Caco-2 (cell line): ENCODE measurements at regions not wholly inside any gene's neighbourhood (a gene's known extent, or its start where the extent isn't known, plus 50 kb on each side); places are given as distances from the start of the nearest gene placed in this dataset.

ENCODE experiments used
- BruUV-seq: library from RNA; stranded (reverse); fragments of 400-500 nt; replicated peaks from 2 replicates; lab custom pipeline; 2021; lab: Mats Ljungman, UMichigan
- CTCF ChIA-PET: fragments of 300-600 bp; sonication (Branson Sonifier 250); formaldehyde crosslinking; loops from one replicate; lab custom pipeline; 2022; ENCODE audit warnings: antibody characterized with exemption; lab: Charles Lee
- POLR2A ChIA-PET: fragments of 300-600 bp; sonication (Branson Sonifier 250); formaldehyde crosslinking; loops from one replicate; lab custom pipeline; 2022; ENCODE audit warnings: antibody characterized with exemption; lab: Charles Lee
- DNase-seq, 2 experiments: peaks; one replicate each; pipeline versions ENCODE4 v3.0.0 to v3.0.0-alpha.2; 2020 to 2022
- H3K27me3 ChIP-seq: replicated peaks from 2 replicates; pipeline ENCODE4 v1.6.0; 2011; ENCODE audit warnings: low read length; ENCODE audit not compliant: control insufficient read depth, insufficient read depth
- H3K36me3 ChIP-seq: 2 replicates; pipeline ENCODE4 v1.5.1; 2011; ENCODE audit warnings: low read length; ENCODE audit not compliant: control insufficient read depth, insufficient read depth
- H3K4me1 ChIP-seq: fragments of 250-450 bp; sonication (Bioruptor Pico); 2 replicates; pipeline ENCODE4 v1.5.1; 2020; ENCODE audit warnings: mild to moderate bottlenecking
- H3K4me3 ChIP-seq: 2 replicates; pipeline ENCODE4 v1.5.1; 2011; ENCODE audit warnings: low read depth, mild to moderate bottlenecking, control low read depth, low read length
- H3K9me3 ChIP-seq: fragments of 250-450 bp; sonication (Bioruptor Pico); 2 replicates; pipeline ENCODE4 v1.5.1; 2020; ENCODE audit warnings: mild to moderate bottlenecking, moderate library complexity
- H3K27ac Mint-ChIP-seq: one replicate; pipeline ENCODE4 v1.8.0; 2022; ENCODE audit warnings: mixed read lengths; ENCODE audit not compliant: unreplicated experiment
- H3K27me3 Mint-ChIP-seq: one replicate; pipeline ENCODE4 v1.8.0; 2022; ENCODE audit warnings: mixed read lengths; ENCODE audit not compliant: insufficient read depth, unreplicated experiment
- H3K36me3 Mint-ChIP-seq: one replicate; pipeline ENCODE4 v1.8.0; 2022; ENCODE audit warnings: mild to moderate bottlenecking, mixed read lengths; ENCODE audit not compliant: insufficient read depth, unreplicated experiment
- H3K4me1 Mint-ChIP-seq: one replicate; pipeline ENCODE4 v1.8.0; 2022; ENCODE audit warnings: low read depth, mixed read lengths; ENCODE audit not compliant: unreplicated experiment
- H3K4me3 Mint-ChIP-seq: one replicate; pipeline ENCODE4 v1.8.0; 2022; ENCODE audit warnings: mild to moderate bottlenecking, moderate library complexity, mixed read lengths; ENCODE audit not compliant: unreplicated experiment
- H3K9me3 Mint-ChIP-seq: one replicate; pipeline ENCODE4 v1.8.0; 2022; ENCODE audit warnings: mixed read lengths; ENCODE audit not compliant: unreplicated experiment
- intact Hi-C: fragments of 100-400 bp; cut with micrococcal nuclease; formaldehyde crosslinking; loops from one replicate; pipeline ENCODE4 v1.10.0; 2022; ENCODE audit not compliant: unreplicated experiment
- TF ChIP-seq, protein P1 (sequence below), 2 experiments: fragments of 200-600 bp in 1 of 2; IDR thresholded peaks; 1 replicate in 1 of 2; 2 replicates in 1 of 2; pipeline versions ENCODE4 v1.5.1 to v1.8.0; 2011 to 2022; ENCODE audit warnings: antibody characterized with exemption in 1 of 2, control low read depth in 1 of 2, inconsistent platforms in 1 of 2, low read depth in 1 of 2, low read length in 1 of 2, mild to moderate bottlenecking in 1 of 2, moderate library complexity in 1 of 2; ENCODE audit not compliant: insufficient read depth in 1 of 2, severe bottlenecking in 1 of 2, unreplicated experiment in 1 of 2

DNA sequence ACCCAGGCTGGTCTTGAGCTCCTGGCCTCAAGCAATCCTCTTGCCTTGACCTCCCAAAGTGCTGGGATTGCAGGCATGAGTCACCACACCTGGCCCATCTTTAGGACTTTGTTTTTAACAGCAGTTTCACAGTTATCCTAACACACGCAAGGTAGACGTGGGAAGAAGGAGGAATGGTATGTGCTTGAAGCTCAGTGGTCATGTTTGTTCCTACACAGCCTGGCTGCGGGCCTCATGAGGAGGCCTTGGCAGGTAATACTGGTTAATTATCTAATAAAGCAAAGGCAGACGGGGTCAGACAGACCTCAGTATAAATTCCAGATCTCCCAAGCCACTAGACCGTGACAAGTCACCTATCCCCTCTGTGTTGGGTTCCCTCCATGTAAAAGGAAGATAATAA, 271.8 kb downstream of the PCNX1 start:
- H3K9me3 ChIP-seq, result no peaks in the 10 kb centered on the region
- intact Hi-C loops, result no loop called here
- H3K36me3 ChIP-seq, result no peaks in the 10 kb centered on the region
- no peak overlapping the region for H3K4me3 ChIP-seq
- TF ChIP-seq, protein P1, sequence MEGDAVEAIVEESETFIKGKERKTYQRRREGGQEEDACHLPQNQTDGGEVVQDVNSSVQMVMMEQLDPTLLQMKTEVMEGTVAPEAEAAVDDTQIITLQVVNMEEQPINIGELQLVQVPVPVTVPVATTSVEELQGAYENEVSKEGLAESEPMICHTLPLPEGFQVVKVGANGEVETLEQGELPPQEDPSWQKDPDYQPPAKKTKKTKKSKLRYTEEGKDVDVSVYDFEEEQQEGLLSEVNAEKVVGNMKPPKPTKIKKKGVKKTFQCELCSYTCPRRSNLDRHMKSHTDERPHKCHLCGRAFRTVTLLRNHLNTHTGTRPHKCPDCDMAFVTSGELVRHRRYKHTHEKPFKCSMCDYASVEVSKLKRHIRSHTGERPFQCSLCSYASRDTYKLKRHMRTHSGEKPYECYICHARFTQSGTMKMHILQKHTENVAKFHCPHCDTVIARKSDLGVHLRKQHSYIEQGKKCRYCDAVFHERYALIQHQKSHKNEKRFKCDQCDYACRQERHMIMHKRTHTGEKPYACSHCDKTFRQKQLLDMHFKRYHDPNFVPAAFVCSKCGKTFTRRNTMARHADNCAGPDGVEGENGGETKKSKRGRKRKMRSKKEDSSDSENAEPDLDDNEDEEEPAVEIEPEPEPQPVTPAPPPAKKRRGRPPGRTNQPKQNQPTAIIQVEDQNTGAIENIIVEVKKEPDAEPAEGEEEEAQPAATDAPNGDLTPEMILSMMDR (IDR thresholded peaks at IDR 0.05; ENCODE audit: insufficient read depth in 1 of 2, low read depth in 1 of 2, low read length in 1 of 2, severe bottlenecking in 1 of 2, unreplicated experiment in 1 of 2), result no peak
- peaks cover 7% of the 10 kb centered on the region for H3K4me1 Mint-ChIP-seq
- CTCF ChIA-PET, result no interaction called here
- H3K27ac Mint-ChIP-seq, result no peak overlapping the region
- no peaks in the 10 kb centered on the region for H3K4me1 ChIP-seq
- H3K27me3 Mint-ChIP-seq, result no peaks in the 10 kb centered on the region
- DNase-seq, result no peak
- no TSS peak for BruUV-seq
- H3K36me3 Mint-ChIP-seq, result no peaks in the 10 kb centered on the region
- no peaks in the 10 kb centered on the region for H3K9me3 Mint-ChIP-seq
- POLR2A ChIA-PET, result no interaction called here
- H3K4me3 Mint-ChIP-seq, result no peak overlapping the region
- no peaks in the 10 kb centered on the region for H3K27me3 ChIP-seq

DNA sequence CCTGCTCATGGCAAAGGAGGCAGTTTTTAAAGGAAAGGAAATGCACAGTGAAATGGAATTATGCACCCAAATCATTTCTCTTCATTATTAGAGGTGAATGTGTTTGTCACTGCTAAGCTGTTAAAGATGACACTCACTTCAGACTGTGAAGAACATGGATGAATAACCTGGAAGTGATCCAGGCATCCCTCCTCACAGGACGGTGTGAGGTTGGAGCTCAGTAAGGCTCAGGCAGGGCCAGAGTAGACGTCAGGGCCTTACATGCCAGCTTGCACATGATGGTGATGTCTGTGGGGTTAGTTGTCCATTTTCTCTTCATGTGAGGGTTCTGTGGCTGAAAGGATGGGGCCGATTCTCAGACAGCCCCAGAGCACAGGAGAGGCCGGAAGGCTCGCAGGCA, 273.1 kb downstream of the PCNX1 start:
- CTCF ChIA-PET, result no interaction called here
- intact Hi-C loops, result no loop called here
- Histone ChIP-seq H3K36me3 (no peaks in the 10 kb centered on the region), H3K4me3 (no peak overlapping the region), H3K9me3 (no peaks in the 10 kb centered on the region), H3K4me1 (no peaks in the 10 kb centered on the region), H3K27me3 (no peaks in the 10 kb centered on the region)
- Mint-ChIP-seq H3K9me3 (no peaks in the 10 kb centered on the region), H3K4me3 (no peak overlapping the region), H3K27ac (no peak overlapping the region), H3K4me1 (peaks cover 3% of the 10 kb centered on the region), H3K36me3 (no peaks in the 10 kb centered on the region), H3K27me3 (no peaks in the 10 kb centered on the region)
- DNase-seq, result no peak
- TF ChIP-seq, protein P1 (IDR thresholded peaks at IDR 0.05; ENCODE audit: insufficient read depth in 1 of 2, low read depth in 1 of 2, low read length in 1 of 2, severe bottlenecking in 1 of 2, unreplicated experiment in 1 of 2), result no peak
- no TSS peak for BruUV-seq
- POLR2A ChIA-PET, result no interaction called here

DNA sequence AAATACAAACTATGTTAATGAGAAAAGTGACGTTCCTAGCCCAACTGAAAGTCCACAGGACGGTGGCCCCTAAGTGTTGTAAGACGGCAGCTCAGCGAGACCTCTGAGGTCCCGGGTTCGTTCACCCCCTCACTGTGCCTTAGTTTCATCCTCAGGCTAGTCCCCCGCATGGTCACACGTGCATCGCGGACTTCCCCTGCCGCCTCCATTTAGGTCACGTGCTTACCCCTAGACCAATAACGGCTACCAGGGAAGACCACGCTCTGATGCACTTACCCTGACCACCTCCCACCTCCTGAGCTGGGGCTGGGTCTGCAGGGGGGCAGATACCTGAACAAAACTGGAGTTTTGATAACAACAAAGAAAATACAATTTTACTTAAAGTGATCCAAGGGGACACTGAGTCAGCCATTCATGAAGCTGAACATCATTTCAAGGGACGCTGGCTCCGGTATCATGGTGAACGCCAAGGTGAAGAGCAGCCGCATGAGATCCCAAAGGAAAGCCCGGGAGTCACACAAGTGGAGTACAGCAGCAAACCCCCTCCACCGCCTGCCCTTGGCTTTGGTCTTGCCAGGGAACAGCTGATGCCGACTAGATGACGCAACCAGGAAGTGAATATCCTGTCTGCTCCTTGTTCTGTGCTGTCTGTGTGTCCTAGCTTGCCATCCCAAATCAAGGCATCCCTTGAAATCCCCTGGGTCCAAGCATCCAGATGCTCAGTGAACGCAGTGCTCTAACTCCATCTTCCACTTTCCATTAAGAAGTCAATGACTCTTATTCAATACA, 274.1 kb downstream of the PCNX1 start:
- ChIA-PET CTCF (no interaction called here), POLR2A (no interaction called here)
- H3K27ac Mint-ChIP-seq, result no peak overlapping the region
- peaks cover 4% of the 10 kb centered on the region for H3K4me1 Mint-ChIP-seq
- intact Hi-C loops, result no loop called here
- H3K4me3 Mint-ChIP-seq, result no peak overlapping the region
- H3K9me3 Mint-ChIP-seq, result peaks cover 4% of the 10 kb centered on the region
- H3K36me3 Mint-ChIP-seq, result no peaks in the 10 kb centered on the region
- TF ChIP-seq, protein P1 (IDR thresholded peaks at IDR 0.05; ENCODE audit: insufficient read depth in 1 of 2, low read depth in 1 of 2, low read length in 1 of 2, severe bottlenecking in 1 of 2, unreplicated experiment in 1 of 2), result no peak
- H3K27me3 Mint-ChIP-seq, result no peaks in the 10 kb centered on the region
- no peak for DNase-seq
- H3K4me1 ChIP-seq, result 0 out of 2 replicates have a peak, but pooled peaks cover 2% of the 10 kb centered on the region
- H3K9me3 ChIP-seq, result no peaks in the 10 kb centered on the region
- no peak overlapping the region for H3K4me3 ChIP-seq
- no peaks in the 10 kb centered on the region for H3K27me3 ChIP-seq
- H3K36me3 ChIP-seq, result no peaks in the 10 kb centered on the region
- no TSS peak for BruUV-seq
